Cardiac muscle cell (in vitro differentiated cells and primary cell): ENCODE measurements at regions not wholly inside any gene's neighbourhood (a gene's known extent, or its start where the extent isn't known, plus 50 kb on each side); places are given as distances from the start of the nearest gene placed in this dataset.

Experiments
- DNase-seq, 2 donors: peaks; one replicate each; pipeline versions ENCODE4 v3.0.0 to v3.0.0-alpha.2; 2010 to 2017; ENCODE audit warnings: low read depth in 1 of 2, low spot score in 1 of 2
- H3K27ac ChIP-seq: fragments of 200-600 bp; sonication (generic); 2 replicates; pipeline ENCODE4 v1.5.1; 2016
- H3K27me3 ChIP-seq: fragments of 200-600 bp; sonication (generic); 2 replicates; pipeline ENCODE4 v1.6.0; 2016; ENCODE audit warnings: control low read depth
- H3K36me3 ChIP-seq: fragments of 200-600 bp; sonication (generic); 2 replicates; pipeline ENCODE4 v1.5.1; 2016; ENCODE audit warnings: control low read depth
- H3K4me1 ChIP-seq: fragments of 200-600 bp; sonication (generic); 2 replicates; pipeline ENCODE4 v1.8.1; 2017; ENCODE audit warnings: low read depth, mild to moderate bottlenecking, mixed run types
- H3K4me3 ChIP-seq: fragments of 200-600 bp; sonication (generic); 2 replicates; pipeline ENCODE4 v1.5.1; 2016; ENCODE audit warnings: mild to moderate bottlenecking
- H3K9me3 ChIP-seq: fragments of 200-600 bp; sonication (generic); 2 replicates; pipeline ENCODE4 v1.5.1; 2017; ENCODE audit warnings: low read depth, mild to moderate bottlenecking, control low read depth
- CTCF ChIP-seq: IDR thresholded peaks from 2 replicates; pipeline ENCODE4 v1.5.1; 2012; ENCODE audit warnings: low read depth, mild to moderate bottlenecking, low read length

GRCh38 chr4:104973708-104974107 lies 173.0 kb upstream of the TET2 start:
- Histone ChIP-seq H3K27ac (no peak overlapping the region), H3K36me3 (no peaks in the 10 kb centered on the region), H3K9me3 (no peaks in the 10 kb centered on the region), H3K4me3 (no peak overlapping the region), H3K4me1 (no peaks in the 10 kb centered on the region), H3K27me3 (no peaks in the 10 kb centered on the region)
- no peak for DNase-seq
- no peak for TF ChIP-seq CTCF

GRCh38 chr4:104975617-104976016 lies 171.1 kb upstream of the TET2 start:
- Histone ChIP-seq H3K27me3 (no peaks in the 10 kb centered on the region), H3K27ac (no peak overlapping the region), H3K9me3 (no peaks in the 10 kb centered on the region), H3K4me1 (no peaks in the 10 kb centered on the region), H3K36me3 (no peaks in the 10 kb centered on the region), H3K4me3 (no peak overlapping the region)
- DNase-seq, result no peak
- no peak for TF ChIP-seq CTCF

GRCh38 chr4:104976262-104976661 lies 170.4 kb upstream of the TET2 start:
- Histone ChIP-seq H3K4me1 (no peaks in the 10 kb centered on the region), H3K9me3 (no peaks in the 10 kb centered on the region), H3K36me3 (no peaks in the 10 kb centered on the region), H3K27ac (no peak overlapping the region), H3K27me3 (no peaks in the 10 kb centered on the region), H3K4me3 (no peak overlapping the region)
- no peak for TF ChIP-seq CTCF
- DNase-seq, result no peak

GRCh38 chr4:104979083-104979760 lies 167.5 kb upstream of the TET2 start:
- no peaks in the 10 kb centered on the region for H3K36me3 ChIP-seq
- no peaks in the 10 kb centered on the region for H3K27me3 ChIP-seq
- no peak overlapping the region for H3K27ac ChIP-seq
- H3K9me3 ChIP-seq, result no peaks in the 10 kb centered on the region
- TF ChIP-seq CTCF, result no peak
- H3K4me3 ChIP-seq, result no peak overlapping the region
- H3K4me1 ChIP-seq, result no peaks in the 10 kb centered on the region
- no peak for DNase-seq

GRCh38 chr4:104983615-104984179 lies 163.0 kb upstream of the TET2 start:
- Histone ChIP-seq H3K27ac (no peak overlapping the region), H3K36me3 (no peaks in the 10 kb centered on the region), H3K9me3 (no peaks in the 10 kb centered on the region), H3K4me1 (no peaks in the 10 kb centered on the region), H3K4me3 (no peak overlapping the region), H3K27me3 (no peaks in the 10 kb centered on the region)
- no peak for TF ChIP-seq CTCF
- DNase-seq, result no peak
